HG02884 (cell line): ENCODE measurements at regions not wholly inside any gene's neighbourhood (a gene's known extent, or its start where the extent isn't known, plus 50 kb on each side); places are given as distances from the start of the nearest gene placed in this dataset.
"Not testable (repeated sequence)": the region's sequence is repeated elsewhere in the genome, so short reads cannot be mapped to it uniquely, and the experiment has no call there.

Experiments
- ATAC-seq: cut with Tn5 transposase; IDR thresholded peaks from one replicate; pipeline ENCODE4 v1.9.1; 2021; ENCODE audit warnings: mild to moderate bottlenecking, moderate library complexity; ENCODE audit not compliant: unreplicated experiment

DNA sequence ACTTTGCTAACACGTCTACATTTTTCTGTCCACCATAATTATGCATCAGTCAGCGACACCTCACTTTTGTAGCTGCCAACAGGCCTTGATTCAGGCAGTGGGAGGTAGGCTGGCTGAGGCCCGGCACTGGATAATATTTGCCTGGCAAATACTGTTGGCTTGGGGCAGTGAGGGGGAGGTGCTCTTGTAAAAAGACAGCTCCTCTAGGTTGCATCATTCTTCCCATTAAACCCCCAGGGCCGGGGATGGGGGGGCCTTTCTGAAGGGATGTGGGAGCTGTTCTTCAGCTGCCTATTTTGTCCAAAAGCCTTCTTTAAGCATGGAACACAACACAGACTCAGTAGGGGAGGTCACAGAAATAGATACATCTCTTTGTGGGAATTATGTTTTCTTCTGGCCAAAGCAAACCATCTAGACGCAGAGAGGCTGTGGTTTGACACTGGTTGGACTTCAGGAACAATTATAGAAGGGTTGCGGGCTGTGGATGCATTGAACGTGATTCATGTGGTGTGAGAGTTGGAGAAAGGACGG lies 338.3 kb upstream of the NT5E start:
- ATAC-seq, result no peak

DNA sequence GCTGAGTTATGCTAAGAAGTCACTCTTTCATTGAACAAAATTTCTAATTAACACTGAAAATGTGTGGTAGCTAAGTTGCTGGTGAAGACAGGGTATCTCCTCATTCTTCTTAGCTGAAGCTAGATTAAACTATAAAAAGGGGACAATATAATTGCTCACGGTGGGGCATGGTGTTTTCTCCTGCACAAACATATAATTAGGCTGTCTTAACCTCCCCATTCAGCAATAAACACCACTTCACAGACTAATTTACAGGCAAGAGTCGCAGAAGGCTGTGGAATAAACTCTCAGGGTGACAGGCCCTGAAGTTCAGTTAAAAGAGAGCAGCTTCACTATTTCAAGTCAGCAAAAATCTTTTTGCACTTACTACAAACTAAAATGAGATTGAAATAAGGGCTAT lies 338.9 kb upstream of the NT5E start:
- ATAC-seq, result no peak

DNA sequence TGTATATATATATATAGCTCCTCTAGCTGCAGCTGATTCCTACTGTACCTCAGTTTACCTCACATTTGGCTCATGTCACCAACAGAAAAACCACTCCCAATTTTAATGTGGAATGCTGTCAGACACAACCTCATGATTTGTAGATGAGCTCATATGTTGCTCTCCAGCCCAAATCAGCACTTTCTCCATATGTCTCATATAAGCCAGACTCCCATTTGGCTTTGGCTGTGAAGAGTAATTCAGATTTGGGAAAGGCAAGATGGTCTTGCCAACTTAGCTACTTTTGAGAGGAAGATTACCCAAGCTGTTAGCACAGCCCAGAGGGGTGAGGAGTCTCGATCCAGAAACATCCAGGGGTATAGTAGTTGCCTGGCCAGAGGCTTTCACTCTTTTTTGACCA lies 342.2 kb upstream of the NT5E start:
- ATAC-seq, result no peak

DNA sequence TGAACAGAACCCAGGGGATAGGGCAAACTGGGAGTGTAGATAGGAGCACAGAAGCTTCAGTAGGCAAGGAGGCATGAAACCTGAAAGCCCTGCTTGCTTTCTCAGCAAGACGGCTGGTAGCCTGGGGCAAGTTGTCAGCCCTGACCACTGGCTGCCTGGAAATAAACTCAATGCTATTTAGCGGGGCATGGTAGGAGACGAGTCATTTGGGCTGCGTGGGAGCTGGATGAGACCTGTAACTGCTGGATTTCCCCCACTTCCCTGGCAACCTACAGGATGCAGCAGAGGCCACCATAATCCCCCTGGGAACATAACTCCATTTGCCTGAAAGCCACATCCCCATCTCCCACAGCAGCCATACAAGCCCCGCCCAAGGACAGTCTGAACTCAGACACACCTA lies 332.6 kb upstream of the TBX18 start:
- ATAC-seq, result no peak

DNA sequence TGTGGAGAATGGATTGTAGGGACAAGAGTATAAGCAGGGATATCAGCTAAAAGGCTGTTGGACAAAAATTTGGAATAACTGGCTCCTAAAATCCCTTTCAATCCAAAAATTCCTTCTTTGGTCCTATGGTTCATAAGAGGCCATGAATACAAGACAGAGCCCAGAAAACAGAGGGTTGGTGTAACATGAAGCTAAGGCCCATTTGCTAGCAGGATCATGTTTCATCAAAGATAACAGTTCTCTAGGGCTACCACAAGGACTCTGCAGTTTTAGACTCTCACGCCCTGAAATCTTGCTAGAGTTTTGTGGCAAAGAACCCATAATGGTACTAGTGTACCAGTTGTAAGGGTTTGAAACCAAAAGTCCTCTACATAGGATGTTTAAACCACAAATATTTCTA lies 327.8 kb upstream of the TBX18 start:
- ATAC-seq, result no peak

DNA sequence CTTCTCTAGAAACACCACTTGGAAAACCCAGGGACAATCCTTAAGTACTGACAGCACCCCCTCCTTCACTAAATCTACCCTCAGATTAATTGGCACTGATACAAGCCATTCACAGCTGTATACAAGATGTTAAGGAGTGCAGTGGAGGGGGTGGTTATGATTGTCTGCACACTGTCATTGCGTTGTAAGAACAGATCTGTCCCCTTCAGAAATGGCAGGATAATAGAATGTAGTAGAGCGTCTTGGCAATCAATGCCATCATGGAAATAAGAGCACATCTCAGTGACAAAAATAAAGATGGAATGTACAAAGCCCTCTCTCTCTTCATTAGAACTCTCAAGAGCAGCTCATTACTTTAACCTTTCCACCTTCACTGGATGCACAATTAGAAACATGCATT lies 324.9 kb upstream of the TBX18 start:
- no peak for ATAC-seq

DNA sequence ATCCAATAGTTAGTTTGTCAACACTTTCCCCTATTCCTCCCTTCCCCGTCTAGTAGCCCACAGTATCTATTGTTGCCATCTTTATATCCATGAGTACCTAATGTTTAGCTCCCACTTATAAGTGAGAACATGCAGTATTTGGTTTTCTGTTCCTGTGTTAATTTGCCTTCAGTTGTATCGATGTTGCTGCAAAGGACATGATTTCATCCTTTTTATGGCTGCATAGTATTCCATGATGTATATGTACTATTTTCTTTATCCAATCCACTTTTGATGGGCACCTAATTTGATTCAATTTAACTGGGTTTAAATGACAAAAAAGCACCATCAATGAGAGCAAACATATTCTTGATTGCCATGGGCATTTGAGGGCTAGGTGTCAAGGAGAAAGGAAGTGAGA lies 321.5 kb upstream of the TBX18 start:
- ATAC-seq, result no peak

DNA sequence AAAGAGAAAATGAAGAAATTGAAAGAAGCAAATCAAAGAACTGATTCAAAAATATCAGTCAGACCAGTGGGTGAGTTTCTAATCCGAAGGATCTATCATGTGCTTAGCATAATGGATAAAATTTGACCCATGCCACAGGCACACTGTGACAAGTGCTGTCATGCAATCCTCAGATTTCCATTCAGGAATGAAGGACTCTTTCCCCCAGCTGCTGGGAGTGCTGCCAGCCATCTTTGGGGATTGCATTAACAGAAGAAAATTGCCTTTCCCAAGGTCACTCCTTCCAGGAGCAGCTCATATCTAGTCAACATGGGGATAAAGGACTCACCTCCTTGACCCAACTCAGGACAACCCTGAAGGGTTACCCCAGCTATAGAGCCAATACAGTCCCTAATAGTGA lies 316.7 kb upstream of the TBX18 start:
- no peak for ATAC-seq

DNA sequence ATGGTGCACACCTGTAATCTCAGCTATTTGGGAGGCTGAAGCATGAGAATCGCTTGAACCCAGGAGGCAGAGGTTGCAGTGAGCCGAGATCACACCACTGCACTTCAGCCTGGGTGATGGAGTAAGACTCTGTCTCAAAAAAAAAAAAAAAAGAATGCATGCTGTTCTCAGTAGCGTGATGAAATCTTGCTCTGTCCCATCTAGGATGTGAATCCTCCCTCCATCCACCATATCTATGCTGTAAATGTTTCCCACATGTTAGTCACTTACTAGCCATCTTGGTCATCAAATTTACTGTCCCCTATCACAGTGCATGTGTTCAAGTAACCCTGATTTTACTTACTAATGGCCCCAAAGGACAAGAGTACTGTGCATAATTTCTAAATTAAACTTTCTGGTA lies 315.4 kb upstream of the TBX18 start:
- no peak for ATAC-seq

DNA sequence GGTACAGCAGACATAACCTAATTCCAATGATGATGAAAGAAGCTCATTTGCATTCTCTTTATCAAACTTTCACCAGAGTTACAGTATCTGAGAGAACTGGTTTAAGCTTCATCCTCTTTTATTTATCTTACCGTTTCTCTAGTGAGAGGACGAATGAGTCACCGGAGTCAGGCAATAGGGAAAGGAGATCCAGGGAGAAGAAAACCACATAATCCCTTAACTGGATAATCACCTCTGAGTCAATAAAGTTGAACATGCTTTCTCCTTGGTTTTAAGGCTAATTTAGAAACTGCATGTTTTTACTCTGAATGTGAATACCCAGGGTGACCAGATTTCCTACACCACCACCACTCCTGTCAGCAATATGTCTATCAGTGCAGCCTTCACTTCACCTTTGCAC lies 313.7 kb upstream of the TBX18 start:
- ATAC-seq, result no peak

DNA sequence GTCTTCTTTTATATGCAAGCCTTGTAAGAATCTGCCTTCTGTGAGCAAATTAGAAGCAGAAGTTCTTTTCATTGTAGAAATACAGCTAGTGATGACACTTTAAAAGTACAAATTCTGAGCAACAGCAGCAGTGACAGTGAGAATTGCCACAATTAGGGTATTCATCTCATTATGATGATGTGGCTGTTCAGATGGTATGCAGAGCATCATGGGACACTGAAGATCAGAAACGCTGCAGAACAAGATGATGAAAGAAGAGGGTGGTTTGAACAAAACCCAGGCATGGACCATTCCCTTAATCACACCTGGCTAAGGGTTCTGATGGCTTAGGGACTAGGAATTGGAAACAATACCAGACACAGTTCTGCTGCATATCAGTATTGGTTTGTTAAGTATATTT lies 312.7 kb upstream of the TBX18 start:
- no peak for ATAC-seq

DNA sequence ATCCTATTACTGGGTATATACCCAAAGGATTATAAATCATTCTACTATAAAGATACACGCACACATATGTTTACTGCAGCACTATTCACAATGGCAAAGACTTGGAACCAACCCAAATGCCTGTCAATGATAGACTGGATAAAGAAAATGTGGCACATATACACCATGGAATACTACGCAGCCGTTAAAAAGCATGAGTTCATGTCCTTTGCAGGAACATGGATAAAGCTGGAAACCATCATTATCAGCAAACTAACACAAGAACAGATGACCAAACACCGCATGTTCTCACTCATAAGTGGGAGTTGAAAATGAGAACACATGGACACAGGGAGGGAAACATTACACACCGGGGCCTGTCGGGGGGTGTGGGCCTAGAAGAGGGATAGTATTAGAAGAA lies 307.4 kb upstream of the TBX18 start:
- ATAC-seq, result not testable (repeated sequence)

DNA sequence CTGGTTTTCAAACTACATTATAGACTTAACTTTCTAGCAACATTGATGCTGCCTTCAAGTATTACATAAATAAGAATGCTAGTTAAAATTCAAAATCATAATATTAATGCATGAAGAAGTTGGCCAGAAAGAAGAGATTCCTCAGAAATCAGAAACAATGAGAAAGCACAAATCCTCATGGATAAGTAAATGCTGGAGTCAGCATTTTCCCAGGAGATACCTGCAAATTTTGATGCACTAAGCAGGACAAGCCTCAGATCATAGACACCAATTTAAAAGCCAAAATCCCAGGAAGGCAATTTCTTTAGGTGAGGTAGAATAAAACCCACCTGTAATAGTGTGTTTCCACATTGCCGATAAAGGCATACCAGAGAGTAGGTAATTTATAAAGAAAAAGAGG lies 305.2 kb upstream of the TBX18 start:
- ATAC-seq, result no peak

DNA sequence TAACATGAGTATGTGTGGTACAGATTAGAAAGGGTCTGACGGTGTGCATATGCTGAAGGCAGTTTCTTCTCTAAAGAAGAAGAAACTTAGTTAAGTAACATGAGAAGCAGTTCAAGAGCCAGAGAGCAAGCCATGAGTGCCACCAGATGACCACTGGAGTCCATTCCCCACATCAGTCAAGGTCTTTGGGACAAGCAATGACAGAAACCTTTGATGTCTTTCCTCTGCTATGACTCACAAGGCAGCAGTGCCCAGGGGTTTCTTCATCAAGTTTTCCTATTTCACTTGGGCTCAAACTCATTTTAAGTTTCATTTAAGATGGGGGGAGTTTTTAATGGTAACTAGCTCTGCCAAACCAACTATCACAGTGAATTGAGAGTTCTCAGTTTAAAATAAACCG lies 303.8 kb upstream of the TBX18 start:
- no peak for ATAC-seq

DNA sequence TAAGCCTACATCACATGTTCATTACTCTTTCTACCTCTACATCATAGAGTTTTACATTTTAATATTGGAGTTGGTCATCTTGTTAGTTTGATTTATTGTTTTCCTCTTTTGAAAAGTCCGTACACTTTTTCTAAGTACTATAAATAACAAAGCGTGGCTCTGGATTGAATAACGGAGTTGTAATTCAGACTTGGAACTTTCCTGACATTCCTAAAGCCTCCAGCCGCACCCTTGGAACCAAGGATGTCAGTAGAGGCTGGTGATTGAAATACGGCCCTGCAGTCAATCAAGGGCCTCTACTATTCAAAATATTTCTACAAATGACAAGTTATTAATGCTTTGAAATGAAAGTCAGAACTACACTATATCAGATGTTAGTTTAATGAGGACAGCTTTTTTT lies 301.9 kb upstream of the TBX18 start:
- no peak for ATAC-seq

DNA sequence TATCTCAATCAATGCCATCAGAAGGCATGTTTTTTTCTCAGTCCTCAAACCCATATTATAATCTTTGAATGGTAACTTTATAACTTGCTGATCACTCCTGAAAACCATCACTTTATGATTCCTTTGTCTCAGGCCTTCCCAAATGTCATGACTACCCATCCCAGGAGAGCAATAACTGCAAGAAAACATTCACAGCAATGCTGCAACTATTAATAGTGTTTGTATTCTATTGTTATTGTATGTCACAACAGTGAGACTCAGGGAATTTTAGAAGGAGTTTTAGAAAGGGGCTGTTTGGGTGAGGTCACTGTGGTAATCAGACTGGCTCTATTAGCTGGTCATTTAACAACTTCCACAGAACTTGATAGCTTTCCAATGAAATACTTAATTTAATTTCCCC lies 301.4 kb upstream of the TBX18 start:
- ATAC-seq, result no peak

DNA sequence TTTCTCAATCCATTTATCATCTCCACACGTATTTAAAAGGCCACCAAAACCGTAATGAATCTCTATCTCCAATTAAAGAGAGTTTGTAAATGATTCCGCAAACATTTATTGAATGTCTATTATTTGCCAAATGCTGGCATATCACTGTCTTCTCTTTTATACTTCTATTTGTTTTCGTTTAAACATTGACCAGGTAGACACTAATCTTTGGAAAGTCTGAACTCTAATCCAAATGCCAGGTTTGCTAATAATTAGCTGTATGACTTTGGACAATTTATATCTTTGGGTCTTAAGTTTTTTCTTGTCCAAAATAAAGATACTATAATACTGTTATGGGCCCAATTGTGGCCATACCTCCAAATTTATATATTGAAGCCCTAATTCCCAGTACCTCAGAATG lies 299.2 kb upstream of the TBX18 start:
- no peak for ATAC-seq

DNA sequence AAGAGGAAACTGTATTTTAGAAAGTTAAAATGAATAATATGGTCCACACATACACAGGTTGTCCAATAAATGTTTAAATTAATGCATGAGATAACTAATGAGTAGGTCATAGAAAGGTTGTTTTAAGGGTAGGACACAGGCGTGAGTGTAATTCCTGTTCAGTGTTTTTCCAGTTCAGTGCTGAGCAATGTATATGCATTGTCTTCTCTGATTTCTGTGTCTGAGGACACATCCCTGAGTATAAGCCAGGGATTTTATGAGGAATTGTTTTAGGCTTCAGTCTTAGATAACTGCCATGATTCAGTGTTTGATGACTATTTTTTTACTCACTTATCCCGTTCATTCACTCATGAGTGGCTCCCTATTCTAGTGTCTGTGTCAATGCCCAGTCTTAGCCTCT lies 298.5 kb upstream of the TBX18 start:
- ATAC-seq, result no peak

DNA sequence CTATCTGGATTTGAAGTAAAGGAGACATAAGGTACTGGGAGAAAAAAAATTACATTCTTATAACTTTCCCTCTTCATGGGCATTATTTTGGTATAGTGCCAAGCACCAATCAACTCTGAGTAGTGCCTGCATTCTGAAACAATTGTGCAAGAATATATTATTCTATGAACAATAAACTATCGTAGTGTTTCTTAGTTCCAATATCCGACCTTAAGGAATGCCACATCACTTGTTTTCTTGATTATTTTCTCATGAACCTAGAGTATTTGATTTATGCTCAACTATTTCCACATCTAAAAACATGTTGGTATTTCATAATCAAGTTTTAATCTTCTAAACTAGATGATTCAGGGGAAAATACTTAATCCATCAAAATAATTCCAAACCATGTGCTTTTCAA lies 294.4 kb upstream of the TBX18 start:
- ATAC-seq, result no peak

DNA sequence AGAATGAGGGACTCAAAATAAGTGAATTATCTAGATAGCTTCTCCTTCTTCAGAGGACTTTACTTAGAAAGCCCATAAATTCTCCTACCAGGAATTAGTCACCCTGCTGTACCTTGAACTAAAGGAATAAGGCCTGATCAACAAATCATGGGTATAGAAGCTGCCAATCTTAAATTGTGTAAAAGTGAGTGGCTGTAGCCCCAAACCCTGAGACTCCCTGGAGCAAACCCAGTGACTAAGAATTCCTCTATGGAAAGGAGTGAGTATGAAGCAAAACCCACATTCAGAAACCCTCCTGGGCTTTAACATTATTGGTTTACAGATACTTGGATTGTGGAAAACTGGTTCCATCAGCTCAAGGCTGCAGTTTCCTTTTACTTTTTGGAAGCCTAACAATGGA lies 285.8 kb upstream of the TBX18 start:
- no peak for ATAC-seq

DNA sequence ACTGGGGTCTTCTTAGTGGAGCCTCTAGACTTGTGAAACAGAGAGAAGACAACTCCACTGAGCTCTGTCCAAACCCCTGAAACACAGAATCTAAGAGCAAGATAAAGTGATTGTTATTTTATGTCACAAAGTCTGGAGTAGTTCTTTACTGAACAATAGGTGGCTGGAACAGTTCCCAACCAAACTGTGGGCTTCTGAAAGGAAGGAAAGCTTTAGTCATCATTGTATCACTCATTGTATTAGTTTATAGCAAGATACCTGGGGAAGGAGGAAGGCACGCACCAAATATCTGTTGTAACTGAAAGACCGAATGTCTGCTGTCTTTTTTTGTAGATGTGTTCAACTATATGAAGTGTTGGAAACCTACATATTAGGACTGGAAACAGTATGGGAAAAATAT lies 284.9 kb upstream of the TBX18 start:
- no peak for ATAC-seq

DNA sequence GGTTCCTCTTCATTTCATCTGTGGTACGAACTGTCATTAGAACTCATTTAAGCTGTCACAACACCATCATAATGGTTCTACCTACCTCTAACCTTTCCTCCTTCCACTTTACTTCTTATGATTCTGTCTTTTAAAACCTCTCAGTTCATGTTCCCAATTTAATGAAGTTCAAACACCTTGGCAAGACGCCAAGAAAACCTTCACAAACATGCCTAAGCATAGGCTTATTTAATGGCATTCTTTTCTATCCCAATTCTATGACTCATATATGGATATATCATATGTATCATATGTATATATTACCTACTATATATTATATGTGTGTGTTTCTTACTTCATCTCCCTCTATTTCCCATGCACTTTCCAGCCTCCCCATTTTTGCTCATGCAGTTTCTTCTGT lies 283.4 kb upstream of the TBX18 start:
- ATAC-seq, result no peak

DNA sequence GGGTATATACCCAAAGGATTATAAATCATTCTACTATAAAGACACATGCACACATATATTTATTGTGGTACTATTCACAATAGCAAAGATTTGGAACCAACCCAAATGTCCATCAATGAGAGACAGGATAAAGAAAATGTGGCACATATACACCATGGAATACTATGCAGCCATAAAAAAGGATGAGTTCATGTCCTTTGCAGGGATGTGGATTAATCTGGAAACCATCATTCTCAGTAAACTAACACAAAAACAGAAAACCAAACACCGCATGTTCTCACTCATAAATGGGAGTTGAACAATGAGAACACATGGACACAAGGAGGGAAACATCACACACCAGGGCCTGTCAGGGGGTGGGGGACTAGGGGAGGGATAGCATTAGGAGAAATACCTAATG lies 281.4 kb upstream of the TBX18 start:
- ATAC-seq, result not testable (repeated sequence)

DNA sequence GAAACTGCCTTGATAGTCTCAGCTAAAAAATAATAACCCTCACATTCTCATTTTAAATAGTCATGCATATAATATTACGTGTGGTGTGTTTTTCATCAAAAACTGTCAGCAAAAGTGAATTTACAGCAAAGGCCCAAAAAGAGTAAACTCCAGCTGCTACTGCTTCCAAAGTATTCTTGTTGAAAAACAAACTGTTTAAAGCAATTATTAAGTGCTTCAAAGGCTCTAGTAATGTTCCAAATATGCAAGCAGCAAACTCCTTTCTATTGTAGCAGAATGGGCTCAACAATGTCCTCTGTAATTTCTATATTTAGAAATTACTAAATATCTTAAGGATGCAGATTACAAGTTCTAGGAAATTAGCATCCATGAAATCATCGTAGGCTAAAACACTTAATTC lies 280.0 kb upstream of the TBX18 start:
- ATAC-seq, result no peak
